DOHH2 (cell line): ENCODE measurements at regions not wholly inside any gene's neighbourhood (a gene's known extent, or its start where the extent isn't known, plus 50 kb on each side); places are given as distances from the start of the nearest gene placed in this dataset.

Source experiments
- H3F3A ChIP-seq: fragments of 200-600 bp; sonication (generic), shearing (Covaris generic); 2 replicates; pipeline ENCODE4 v1.6.0; 2016; ENCODE audit warnings: antibody characterized with exemption, mild to moderate bottlenecking; ENCODE audit not compliant: control insufficient read depth, insufficient read depth
- H3K27ac ChIP-seq: fragments of 200-600 bp; sonication (generic); 2 replicates; pipeline ENCODE4 v1.5.1; 2014; ENCODE audit warnings: low read depth, mild to moderate bottlenecking, low read length, moderate library complexity
- H3K27me3 ChIP-seq: fragments of 200-600 bp; sonication (generic); 2 replicates; pipeline ENCODE4 v1.6.1; 2014; ENCODE audit warnings: mild to moderate bottlenecking, low read length, mixed read lengths; ENCODE audit not compliant: control insufficient read depth
- H3K36me3 ChIP-seq: fragments of 200-600 bp; sonication (generic); 2 replicates; pipeline ENCODE4 v1.6.1; 2014; ENCODE audit warnings: mild to moderate bottlenecking, low read length, moderate library complexity, mixed read lengths; ENCODE audit not compliant: control insufficient read depth
- H3K4me1 ChIP-seq: fragments of 200-600 bp; sonication (generic); 2 replicates; pipeline ENCODE4 v1.6.1; 2014; ENCODE audit warnings: mild to moderate bottlenecking, low read length, mixed read lengths; ENCODE audit not compliant: control insufficient read depth
- H3K4me2 ChIP-seq: fragments of 200-600 bp; sonication (generic); 2 replicates; pipeline ENCODE4 v1.6.0; 2014; ENCODE audit warnings: mild to moderate bottlenecking, low read length, moderate library complexity
- H3K4me3 ChIP-seq: fragments of 200-600 bp; sonication (generic); 2 replicates; pipeline ENCODE4 v1.5.1; 2014; ENCODE audit warnings: mild to moderate bottlenecking, low read length, mixed read lengths
- H3K79me2 ChIP-seq: fragments of 200-600 bp; sonication (generic); 2 replicates; pipeline ENCODE4 v1.6.1; 2014; ENCODE audit warnings: mild to moderate bottlenecking, low read length, mixed read lengths; ENCODE audit not compliant: control insufficient read depth
- H3K9me2 ChIP-seq: fragments of 200-600 bp; sonication (generic); replicated peaks from 2 replicates; pipeline ENCODE4 v1.6.1; 2014; ENCODE audit warnings: mild to moderate bottlenecking, low read length, mixed read lengths; ENCODE audit not compliant: control insufficient read depth
- H3K9me3 ChIP-seq: fragments of 200-600 bp; sonication (generic); 2 replicates; pipeline ENCODE4 v1.6.1; 2014; ENCODE audit warnings: antibody characterized with exemption, low read length, mixed read lengths; ENCODE audit not compliant: control insufficient read depth, insufficient read depth
- H4K20me1 ChIP-seq: fragments of 200-600 bp; sonication (generic); 2 replicates; pipeline ENCODE4 v1.6.0; 2014; ENCODE audit warnings: low read depth, mild to moderate bottlenecking, antibody characterized with exemption, low read length, moderate library complexity; ENCODE audit not compliant: control insufficient read depth, insufficient read depth
- EZH2phosphoT487 ChIP-seq: fragments of 200-600 bp; sonication (generic); IDR thresholded peaks from 2 replicates; pipeline ENCODE4 v1.6.1; 2017; ENCODE audit warnings: borderline replicate concordance, mild to moderate bottlenecking, antibody characterized with exemption, low read length, moderate library complexity, mixed read lengths
- TF ChIP-seq, protein P1 (sequence below): fragments of 200-600 bp; sonication (generic); IDR thresholded peaks from one replicate; pipeline ENCODE4 v1.5.1; 2014; ENCODE audit warnings: antibody characterized with exemption, mild to moderate bottlenecking, low read depth, low read length; ENCODE audit not compliant: poor library complexity, severe bottlenecking

DNA sequence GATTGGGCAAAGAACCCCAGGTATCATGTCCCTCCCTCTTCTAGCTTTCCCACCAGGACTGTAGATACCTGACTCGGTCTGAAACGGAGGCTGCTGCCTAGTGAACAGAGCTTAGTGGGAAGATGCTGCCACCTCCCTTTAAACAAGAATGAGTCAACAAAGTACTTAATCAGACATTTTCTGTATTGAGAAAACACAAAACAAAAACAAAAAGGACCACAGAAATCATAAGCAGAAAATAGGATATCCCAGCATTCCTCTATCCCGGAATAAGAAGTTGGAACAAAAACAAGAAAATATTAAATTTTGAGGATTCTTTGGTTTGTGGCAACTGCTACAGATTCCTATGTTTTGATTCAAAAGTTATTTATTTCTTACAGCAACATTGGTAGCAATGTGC lies 51.7 kb upstream of the COL8A1 start:
- Histone ChIP-seq H4K20me1 (no peaks in the 10 kb centered on the region), H3K4me1 (no peaks in the 10 kb centered on the region), H3K27ac (no peak overlapping the region), H3K4me3 (no peak overlapping the region), H3K79me2 (no peaks in the 10 kb centered on the region), H3K4me2 (no peak overlapping the region), H3F3A (no peaks in the 10 kb centered on the region), H3K9me3 (no peaks in the 10 kb centered on the region), H3K9me2 (no peaks in the 10 kb centered on the region), H3K36me3 (no peaks in the 10 kb centered on the region), H3K27me3 (no peaks in the 10 kb centered on the region)
- TF ChIP-seq, protein P1, sequence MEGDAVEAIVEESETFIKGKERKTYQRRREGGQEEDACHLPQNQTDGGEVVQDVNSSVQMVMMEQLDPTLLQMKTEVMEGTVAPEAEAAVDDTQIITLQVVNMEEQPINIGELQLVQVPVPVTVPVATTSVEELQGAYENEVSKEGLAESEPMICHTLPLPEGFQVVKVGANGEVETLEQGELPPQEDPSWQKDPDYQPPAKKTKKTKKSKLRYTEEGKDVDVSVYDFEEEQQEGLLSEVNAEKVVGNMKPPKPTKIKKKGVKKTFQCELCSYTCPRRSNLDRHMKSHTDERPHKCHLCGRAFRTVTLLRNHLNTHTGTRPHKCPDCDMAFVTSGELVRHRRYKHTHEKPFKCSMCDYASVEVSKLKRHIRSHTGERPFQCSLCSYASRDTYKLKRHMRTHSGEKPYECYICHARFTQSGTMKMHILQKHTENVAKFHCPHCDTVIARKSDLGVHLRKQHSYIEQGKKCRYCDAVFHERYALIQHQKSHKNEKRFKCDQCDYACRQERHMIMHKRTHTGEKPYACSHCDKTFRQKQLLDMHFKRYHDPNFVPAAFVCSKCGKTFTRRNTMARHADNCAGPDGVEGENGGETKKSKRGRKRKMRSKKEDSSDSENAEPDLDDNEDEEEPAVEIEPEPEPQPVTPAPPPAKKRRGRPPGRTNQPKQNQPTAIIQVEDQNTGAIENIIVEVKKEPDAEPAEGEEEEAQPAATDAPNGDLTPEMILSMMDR: no peak
- no peak for TF ChIP-seq EZH2phosphoT487

- no peaks in the 10 kb centered on the region for H3F3A ChIP-seq
- TF ChIP-seq EZH2phosphoT487: no peak
- TF ChIP-seq, protein P1: no peak
Observed at GRCh38 chr3:99579965-99580364, 58.4 kb upstream of the COL8A1 start.

DNA sequence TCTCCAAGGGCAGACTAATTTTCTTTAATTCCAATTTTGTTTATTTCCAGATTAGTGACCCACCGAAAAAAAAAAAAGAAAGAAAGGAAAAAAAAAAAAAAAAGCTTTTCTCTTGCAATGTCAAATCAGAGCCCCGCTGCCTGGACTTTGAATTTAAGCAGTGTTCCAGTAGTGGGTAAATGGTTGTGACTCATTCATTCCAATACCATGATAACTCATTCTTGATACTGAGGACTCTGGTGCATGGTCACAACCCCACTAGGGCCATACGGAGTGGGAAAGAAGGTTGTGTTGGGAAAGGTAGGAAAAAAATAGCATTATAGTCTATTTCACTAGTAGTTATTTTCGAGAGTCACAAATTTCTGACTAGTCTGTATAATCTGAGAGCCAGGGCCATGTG lies 59.1 kb upstream of the COL8A1 start:
- no peak overlapping the region for H3K4me3 ChIP-seq
- H3K36me3 ChIP-seq: no peaks in the 10 kb centered on the region
- H3K4me1 ChIP-seq: no peaks in the 10 kb centered on the region
- H3K9me2 ChIP-seq: no peaks in the 10 kb centered on the region
- H3K79me2 ChIP-seq: no peaks in the 10 kb centered on the region
- no peak overlapping the region for H3K4me2 ChIP-seq
- no peaks in the 10 kb centered on the region for H3F3A ChIP-seq
- no peaks in the 10 kb centered on the region for H4K20me1 ChIP-seq
- no peaks in the 10 kb centered on the region; the same call in 1 of the 2 replicates for H3K27me3 ChIP-seq
- H3K9me3 ChIP-seq: no peaks in the 10 kb centered on the region
- no peak overlapping the region for H3K27ac ChIP-seq
- TF ChIP-seq EZH2phosphoT487: no peak
- TF ChIP-seq, protein P1: no peak

More at GRCh38 chr3:99579965-99580364, 58.4 kb upstream of the COL8A1 start:
- H3K9me3 ChIP-seq: no peaks in the 10 kb centered on the region
- H3K27ac ChIP-seq: no peak overlapping the region
- no peak overlapping the region for H3K4me2 ChIP-seq
- H3K4me1 ChIP-seq: no peaks in the 10 kb centered on the region
- H3K27me3 ChIP-seq: no peaks in the 10 kb centered on the region; the same call in 1 of the 2 replicates
- H4K20me1 ChIP-seq: no peaks in the 10 kb centered on the region
- H3K9me2 ChIP-seq: no peaks in the 10 kb centered on the region
- H3K4me3 ChIP-seq: no peak overlapping the region
- H3K36me3 ChIP-seq: no peaks in the 10 kb centered on the region
- H3K79me2 ChIP-seq: no peaks in the 10 kb centered on the region
